ENCODE measurements at regions not wholly inside any gene's neighbourhood (a gene's known extent, or its start where the extent isn't known, plus 50 kb on each side); places are given as distances from the start of the nearest gene placed in this dataset.
"Not testable (repeated sequence)": the region's sequence is repeated elsewhere in the genome, so short reads cannot be mapped to it uniquely, and the experiment has no call there.

DNA sequence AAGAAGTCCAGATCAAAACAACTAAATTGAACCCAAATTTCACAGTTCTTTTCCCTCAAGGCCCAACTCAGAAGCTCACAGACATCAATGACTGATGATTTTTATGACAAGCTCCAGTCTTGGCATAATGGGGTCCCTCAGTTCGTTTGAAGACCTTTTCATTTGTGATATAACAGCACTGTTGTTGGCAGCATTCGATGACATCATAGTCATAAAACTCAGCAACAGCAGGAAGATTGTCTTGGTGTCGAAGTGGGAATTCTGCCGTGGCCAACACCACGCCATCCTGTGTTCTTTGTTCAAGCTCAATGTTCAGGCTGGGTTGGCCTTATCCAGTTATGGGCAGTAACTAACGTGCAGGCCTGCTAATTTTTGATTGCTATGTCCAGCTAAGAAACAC, 261.7 kb downstream of the C7orf25 start:
- intact Hi-C loops (cut with micrococcal nuclease) = no loop called here
- no peak overlapping the region for H3K4me3 Mint-ChIP-seq
- H3K27me3 Mint-ChIP-seq (ENCODE audit: low read depth) = peaks cover 3% of the 10 kb centered on the region
- H3K4me1 Mint-ChIP-seq (ENCODE audit: low read depth) = no peaks in the 10 kb centered on the region
- DNase-seq = no peak
- no peaks in the 10 kb centered on the region for H3K36me3 Mint-ChIP-seq (ENCODE audit: low read depth)
- peaks cover under 1% of the 10 kb centered on the region for H3K9me3 Mint-ChIP-seq
- H3K27ac Mint-ChIP-seq = no peak overlapping the region
- CTCF ChIA-PET = no interaction called here

DNA sequence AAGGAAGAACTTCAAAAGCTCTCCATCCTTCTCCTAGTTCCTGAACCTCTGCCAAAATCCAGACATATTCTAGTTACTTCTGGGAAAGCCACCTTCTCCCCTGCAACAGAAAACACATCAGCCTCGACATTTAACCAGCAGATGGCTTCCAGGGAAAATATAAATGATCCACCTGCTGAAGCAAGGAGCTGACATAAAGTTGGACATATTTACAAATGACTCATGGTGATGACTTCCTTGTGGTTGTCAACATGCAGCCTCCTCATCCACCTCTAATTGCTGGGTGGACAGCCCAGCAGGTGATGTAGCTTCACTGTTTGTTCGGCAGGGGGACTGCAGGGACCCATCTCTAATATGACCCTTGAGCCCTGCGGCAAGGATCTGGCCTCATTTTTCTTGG, 266.0 kb downstream of the C7orf25 start:
- CTCF ChIA-PET = no interaction called here
- Mint-ChIP-seq H3K36me3 (ENCODE audit: low read depth) (no peaks in the 10 kb centered on the region), H3K4me3 (no peak overlapping the region), H3K27me3 (ENCODE audit: low read depth) (peaks cover 10% of the 10 kb centered on the region), H3K9me3 (no peaks in the 10 kb centered on the region), H3K4me1 (ENCODE audit: low read depth) (no peaks in the 10 kb centered on the region), H3K27ac (no peak overlapping the region)
- intact Hi-C loops (cut with micrococcal nuclease) = no loop called here
- DNase-seq = no peak

DNA sequence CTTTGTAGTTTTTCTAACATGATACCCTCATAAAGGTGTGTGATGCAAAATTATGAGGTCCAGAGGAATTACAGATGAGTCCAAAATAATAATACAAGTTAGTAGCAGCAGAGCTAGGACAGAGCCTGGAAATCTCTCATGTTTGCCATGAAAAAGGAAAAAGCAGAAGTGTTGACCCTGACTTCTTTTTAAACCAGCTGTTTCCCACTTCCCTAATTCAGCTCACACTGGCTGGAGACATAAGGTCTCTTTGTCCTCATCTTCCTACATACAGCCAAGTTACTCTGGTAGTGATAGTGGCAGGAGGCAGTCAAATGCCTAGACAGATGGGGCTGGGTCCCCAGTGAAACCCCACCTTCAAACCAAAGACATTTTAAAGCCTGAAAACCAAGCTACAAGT, 269.2 kb downstream of the C7orf25 start:
- H3K36me3 Mint-ChIP-seq (ENCODE audit: low read depth) = no peaks in the 10 kb centered on the region
- H3K9me3 Mint-ChIP-seq = no peaks in the 10 kb centered on the region
- DNase-seq = no peak
- H3K4me3 Mint-ChIP-seq = no peak overlapping the region
- H3K27me3 Mint-ChIP-seq (ENCODE audit: low read depth) = peaks cover 7% of the 10 kb centered on the region
- intact Hi-C loops (cut with micrococcal nuclease) = no loop called here
- H3K4me1 Mint-ChIP-seq (ENCODE audit: low read depth) = no peaks in the 10 kb centered on the region
- CTCF ChIA-PET = no interaction called here
- H3K27ac Mint-ChIP-seq = no peak overlapping the region

DNA sequence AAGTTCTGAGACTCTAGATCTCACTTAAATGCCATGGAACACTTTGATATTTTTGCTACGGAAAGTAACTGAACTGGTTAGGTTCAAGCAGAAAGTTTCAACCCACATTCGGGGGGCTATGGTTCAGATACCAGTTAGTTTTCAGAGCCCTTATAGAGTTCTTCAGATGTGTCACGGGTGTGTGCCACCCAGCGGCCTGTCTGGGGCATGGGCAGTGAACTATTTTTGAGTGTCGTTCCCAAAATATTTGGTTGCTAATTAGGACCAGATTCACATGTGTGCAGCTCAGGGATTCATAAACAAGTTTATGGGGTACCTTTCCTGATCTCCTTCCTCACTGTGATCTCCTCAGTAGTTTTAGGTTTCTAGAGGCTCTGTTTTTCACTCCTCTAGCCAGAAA, 271.9 kb downstream of the C7orf25 start:
- Mint-ChIP-seq H3K9me3 (no peaks in the 10 kb centered on the region), H3K4me1 (ENCODE audit: low read depth) (no peaks in the 10 kb centered on the region), H3K4me3 (no peak overlapping the region), H3K36me3 (ENCODE audit: low read depth) (no peaks in the 10 kb centered on the region), H3K27me3 (ENCODE audit: low read depth) (peaks cover 7% of the 10 kb centered on the region), H3K27ac (no peak overlapping the region)
- intact Hi-C loops (cut with micrococcal nuclease) = no loop called here
- DNase-seq = no peak
- CTCF ChIA-PET = no interaction called here

DNA sequence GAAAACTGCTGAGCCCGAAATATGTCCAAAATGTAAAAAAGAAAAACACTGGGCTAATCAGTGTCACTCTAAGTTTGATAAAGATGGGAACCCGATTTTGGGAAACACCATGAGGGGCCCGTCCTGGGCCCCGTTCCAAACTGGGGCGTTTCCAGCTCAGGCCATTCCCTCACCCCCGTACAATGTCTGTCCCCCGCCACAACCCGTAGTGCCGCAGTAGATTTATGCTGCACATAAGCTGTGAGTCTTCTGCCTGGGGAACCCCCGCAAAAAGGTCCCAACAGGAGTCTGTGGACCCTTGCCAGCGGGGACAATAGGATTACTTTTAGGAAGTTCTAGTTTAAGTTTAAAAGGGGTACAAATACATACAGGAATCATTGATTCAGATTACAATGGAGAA, 275.5 kb downstream of the C7orf25 start:
- H3K27ac Mint-ChIP-seq; H3K36me3 Mint-ChIP-seq (ENCODE audit: low read depth); H3K4me3 Mint-ChIP-seq; DNase-seq; H3K9me3 Mint-ChIP-seq; H3K27me3 Mint-ChIP-seq (ENCODE audit: low read depth); H3K4me1 Mint-ChIP-seq (ENCODE audit: low read depth); intact Hi-C loops (cut with micrococcal nuclease): not testable (repeated sequence)
- CTCF ChIA-PET = interaction anchor here (0.6 kb wide), 1 partner anchor 443 kb away, joined by 3 read pairs; no protein-coding TSS in a partner anchor

DNA sequence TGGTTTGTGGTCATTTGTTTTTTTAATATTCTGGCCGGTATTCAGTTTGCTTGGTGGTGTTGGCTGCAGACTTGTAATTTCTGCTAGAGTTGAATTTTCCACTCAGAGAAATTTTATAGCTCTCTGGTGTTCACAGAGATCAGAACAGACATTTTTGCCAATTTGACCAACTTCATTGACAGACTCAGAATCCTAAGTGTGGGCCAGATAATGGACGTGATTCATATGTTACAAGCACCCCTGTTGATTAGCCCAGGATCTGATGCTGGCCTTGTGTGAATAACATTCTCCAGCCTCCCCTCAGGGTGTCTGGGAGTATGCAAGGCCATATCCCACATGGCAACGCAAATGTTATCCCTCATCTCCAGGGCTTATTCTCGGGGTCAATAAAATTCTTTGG, 283.8 kb downstream of the C7orf25 start:
- no peak for DNase-seq
- H3K4me1 Mint-ChIP-seq (ENCODE audit: low read depth) = no peaks in the 10 kb centered on the region
- H3K9me3 Mint-ChIP-seq = no peaks in the 10 kb centered on the region
- H3K4me3 Mint-ChIP-seq = no peak overlapping the region
- intact Hi-C loops (cut with micrococcal nuclease) = no loop called here
- H3K27me3 Mint-ChIP-seq (ENCODE audit: low read depth) = peaks cover 6% of the 10 kb centered on the region
- CTCF ChIA-PET = no interaction called here
- H3K36me3 Mint-ChIP-seq (ENCODE audit: low read depth) = no peaks in the 10 kb centered on the region
- H3K27ac Mint-ChIP-seq = no peak overlapping the region

DNA sequence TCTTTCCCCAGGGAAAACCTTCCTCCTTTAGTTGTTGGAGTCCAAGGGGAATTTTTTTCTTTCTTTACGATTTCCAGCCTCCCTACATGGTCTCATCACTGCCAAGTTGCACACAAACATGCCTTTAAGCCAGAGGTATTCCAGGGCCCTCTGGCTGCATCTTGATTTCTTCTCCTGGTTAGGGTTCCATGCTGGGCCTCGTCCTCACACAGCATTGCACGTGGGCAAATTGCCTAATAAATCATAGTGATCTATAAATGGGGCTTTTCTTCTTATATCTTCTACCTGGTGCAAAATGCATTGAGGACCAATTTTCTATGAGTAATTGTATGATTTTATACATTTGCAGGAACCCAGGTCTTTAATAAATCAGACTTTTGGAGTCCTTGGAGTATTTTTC, 284.2 kb downstream of the C7orf25 start:
- Mint-ChIP-seq H3K4me3 (no peak overlapping the region), H3K9me3 (no peaks in the 10 kb centered on the region), H3K36me3 (ENCODE audit: low read depth) (no peaks in the 10 kb centered on the region), H3K4me1 (ENCODE audit: low read depth) (no peaks in the 10 kb centered on the region), H3K27me3 (ENCODE audit: low read depth) (peaks cover 6% of the 10 kb centered on the region), H3K27ac (no peak overlapping the region)
- CTCF ChIA-PET = no interaction called here
- DNase-seq = no peak
- intact Hi-C loops (cut with micrococcal nuclease) = no loop called here

DNA sequence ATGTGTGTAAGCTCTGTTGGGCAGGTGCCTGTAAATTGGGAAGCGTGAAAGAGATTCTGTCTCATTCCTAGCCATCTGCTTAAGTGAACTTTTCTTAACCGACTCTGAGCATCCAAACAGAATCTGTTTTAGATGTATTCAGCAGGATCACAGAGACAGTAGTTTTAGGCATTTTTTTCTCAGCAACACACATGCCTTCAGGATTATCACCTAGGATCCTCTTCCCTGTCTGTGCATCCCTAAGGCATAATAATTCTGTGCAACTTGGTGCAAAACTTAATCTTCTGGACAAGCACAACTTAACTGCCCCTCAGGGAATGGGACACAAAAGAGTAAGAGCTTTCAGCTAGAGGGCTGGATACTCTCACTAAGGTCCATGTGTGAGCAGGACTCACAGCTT, 284.8 kb downstream of the C7orf25 start:
- DNase-seq = no peak
- CTCF ChIA-PET = no interaction called here
- H3K27me3 Mint-ChIP-seq (ENCODE audit: low read depth) = peaks cover 6% of the 10 kb centered on the region
- no peak overlapping the region for H3K27ac Mint-ChIP-seq
- no peak overlapping the region for H3K4me3 Mint-ChIP-seq
- H3K4me1 Mint-ChIP-seq (ENCODE audit: low read depth) = no peaks in the 10 kb centered on the region
- H3K36me3 Mint-ChIP-seq (ENCODE audit: low read depth) = no peaks in the 10 kb centered on the region
- no peaks in the 10 kb centered on the region for H3K9me3 Mint-ChIP-seq
- intact Hi-C loops (cut with micrococcal nuclease) = no loop called here

DNA sequence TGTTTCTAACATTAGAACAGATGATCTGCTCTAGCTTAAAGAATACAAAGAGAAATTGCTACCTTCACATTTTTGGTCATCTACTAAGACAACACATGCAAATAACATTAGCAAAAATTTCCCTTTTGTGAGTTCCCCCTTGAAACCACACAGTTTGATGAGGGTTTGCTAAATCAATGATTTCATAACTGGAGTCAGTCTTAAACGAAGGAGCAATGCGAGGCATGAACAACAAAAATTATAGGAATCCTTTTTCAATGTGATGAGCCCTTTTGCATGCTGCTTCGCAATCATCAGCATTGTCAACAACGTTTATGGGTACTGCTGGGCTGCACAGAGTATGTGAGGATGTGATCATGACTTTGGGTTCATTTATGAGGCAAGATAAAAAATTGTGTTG, 286.4 kb downstream of the C7orf25 start:
- DNase-seq = no peak
- Mint-ChIP-seq H3K27me3 (ENCODE audit: low read depth) (peaks cover 6% of the 10 kb centered on the region), H3K27ac (no peak overlapping the region), H3K36me3 (ENCODE audit: low read depth) (no peaks in the 10 kb centered on the region), H3K9me3 (no peaks in the 10 kb centered on the region), H3K4me1 (ENCODE audit: low read depth) (no peaks in the 10 kb centered on the region), H3K4me3 (no peak overlapping the region)
- intact Hi-C loops (cut with micrococcal nuclease) = no loop called here
- CTCF ChIA-PET = no interaction called here

DNA sequence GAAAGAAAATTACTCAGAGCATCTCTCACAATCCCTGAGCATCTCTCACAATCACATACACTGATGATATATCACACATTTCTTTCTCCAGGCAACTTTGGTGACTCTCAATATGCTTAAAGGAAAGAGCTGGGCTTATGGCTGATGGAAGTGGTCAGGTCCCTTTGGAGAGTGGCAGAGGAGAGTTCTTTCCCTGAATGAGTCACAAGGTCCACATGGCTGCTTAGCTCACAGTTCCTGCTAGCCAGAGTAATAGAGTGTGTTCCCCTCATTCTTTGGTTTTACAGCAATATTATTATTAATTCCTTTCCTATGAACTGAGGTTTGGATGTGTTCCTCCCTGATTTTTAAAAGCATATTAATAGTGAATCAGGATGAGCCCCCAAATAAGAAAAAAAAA, 287.4 kb downstream of the C7orf25 start:
- Mint-ChIP-seq H3K9me3 (no peaks in the 10 kb centered on the region), H3K4me1 (ENCODE audit: low read depth) (no peaks in the 10 kb centered on the region), H3K36me3 (ENCODE audit: low read depth) (no peaks in the 10 kb centered on the region), H3K27ac (no peak overlapping the region), H3K27me3 (ENCODE audit: low read depth) (peaks cover 6% of the 10 kb centered on the region), H3K4me3 (no peak overlapping the region)
- CTCF ChIA-PET = no interaction called here
- intact Hi-C loops (cut with micrococcal nuclease) = no loop called here
- no peak for DNase-seq

DNA sequence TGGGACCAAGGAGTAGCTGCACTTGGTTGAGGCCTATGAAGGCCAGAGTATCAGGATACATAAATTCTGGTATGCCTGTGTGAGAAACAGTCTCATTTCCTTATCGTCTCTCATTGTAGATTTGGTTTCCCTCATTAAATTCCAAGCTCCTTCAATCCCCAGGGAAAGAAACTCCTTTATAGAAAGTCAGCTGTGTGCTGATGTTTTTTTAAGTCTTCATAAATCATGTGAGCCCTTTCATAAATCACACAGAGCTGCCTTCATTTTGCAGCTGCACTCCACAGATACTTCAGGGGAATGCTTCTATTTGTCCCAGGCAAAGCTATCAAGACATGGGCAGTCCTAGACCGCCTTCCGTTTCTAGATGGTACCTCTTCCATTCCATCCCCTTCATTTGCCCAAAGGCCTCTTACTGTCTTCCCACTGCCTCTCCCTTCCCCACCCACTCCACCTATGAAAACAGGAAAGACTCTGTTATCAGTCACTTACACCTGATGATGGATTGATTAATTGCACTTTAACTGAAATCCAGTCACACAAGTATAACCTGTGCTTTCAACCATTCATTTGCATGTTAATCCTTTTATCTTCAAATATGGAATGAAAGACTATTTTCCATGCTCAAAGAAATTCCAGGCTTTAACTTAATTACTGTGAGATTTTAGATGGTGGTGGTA, 290.2 kb downstream of the C7orf25 start:
- H3K27me3 Mint-ChIP-seq (ENCODE audit: low read depth) = peaks cover 6% of the 10 kb centered on the region
- intact Hi-C loops (cut with micrococcal nuclease) = no loop called here

DNA sequence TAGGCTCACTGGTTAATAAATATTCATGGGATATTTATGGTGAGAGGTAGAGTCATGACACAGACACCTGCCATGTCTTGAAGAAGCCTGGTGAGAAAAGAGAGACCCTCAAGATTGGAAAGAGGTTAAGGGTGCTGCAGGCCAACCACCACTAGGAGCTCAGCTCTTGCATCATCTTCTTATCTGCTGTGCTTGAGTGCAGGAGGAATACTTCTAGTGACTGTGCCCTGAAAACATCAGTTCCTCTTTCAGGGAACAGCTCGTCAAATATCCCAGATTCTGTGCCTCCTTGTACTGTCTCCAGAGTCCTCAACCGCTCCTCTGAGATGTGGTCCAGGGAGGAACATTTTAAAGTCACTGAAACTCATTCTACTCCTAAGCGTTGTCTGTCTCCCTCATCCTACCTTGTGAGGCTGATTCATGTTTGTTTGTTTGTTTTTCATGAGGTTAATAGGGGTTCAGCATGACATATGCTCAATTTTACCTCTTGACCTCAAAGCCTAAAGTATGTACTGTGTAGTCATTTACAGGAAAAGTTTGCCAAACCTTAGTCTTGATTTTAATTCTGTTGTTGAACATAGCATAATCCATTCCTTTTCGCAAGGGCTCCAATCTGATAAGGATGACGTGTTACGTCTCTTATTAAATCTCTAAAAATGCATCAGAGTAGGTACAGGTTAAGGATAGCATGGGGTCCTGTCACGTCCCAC, 293.1 kb downstream of the C7orf25 start:
- DNase-seq = no peak
- CTCF ChIA-PET = no interaction called here
- H3K9me3 Mint-ChIP-seq = no peaks in the 10 kb centered on the region
- intact Hi-C loops (cut with micrococcal nuclease) = no loop called here
- no peak overlapping the region for H3K4me3 Mint-ChIP-seq
- no peaks in the 10 kb centered on the region for H3K27me3 Mint-ChIP-seq (ENCODE audit: low read depth)
- no peaks in the 10 kb centered on the region for H3K36me3 Mint-ChIP-seq (ENCODE audit: low read depth)
- H3K27ac Mint-ChIP-seq = no peak overlapping the region
- no peaks in the 10 kb centered on the region for H3K4me1 Mint-ChIP-seq (ENCODE audit: low read depth)

More for the DNA sequence above, 290.2 kb downstream of the C7orf25 start:
- H3K4me1 Mint-ChIP-seq (ENCODE audit: low read depth) = no peaks in the 10 kb centered on the region
- CTCF ChIA-PET = no interaction called here
- no peak for DNase-seq
- no peak overlapping the region for H3K4me3 Mint-ChIP-seq
- H3K27ac Mint-ChIP-seq = no peak overlapping the region
- H3K9me3 Mint-ChIP-seq = no peaks in the 10 kb centered on the region
- H3K36me3 Mint-ChIP-seq (ENCODE audit: low read depth) = no peaks in the 10 kb centered on the region

DNA sequence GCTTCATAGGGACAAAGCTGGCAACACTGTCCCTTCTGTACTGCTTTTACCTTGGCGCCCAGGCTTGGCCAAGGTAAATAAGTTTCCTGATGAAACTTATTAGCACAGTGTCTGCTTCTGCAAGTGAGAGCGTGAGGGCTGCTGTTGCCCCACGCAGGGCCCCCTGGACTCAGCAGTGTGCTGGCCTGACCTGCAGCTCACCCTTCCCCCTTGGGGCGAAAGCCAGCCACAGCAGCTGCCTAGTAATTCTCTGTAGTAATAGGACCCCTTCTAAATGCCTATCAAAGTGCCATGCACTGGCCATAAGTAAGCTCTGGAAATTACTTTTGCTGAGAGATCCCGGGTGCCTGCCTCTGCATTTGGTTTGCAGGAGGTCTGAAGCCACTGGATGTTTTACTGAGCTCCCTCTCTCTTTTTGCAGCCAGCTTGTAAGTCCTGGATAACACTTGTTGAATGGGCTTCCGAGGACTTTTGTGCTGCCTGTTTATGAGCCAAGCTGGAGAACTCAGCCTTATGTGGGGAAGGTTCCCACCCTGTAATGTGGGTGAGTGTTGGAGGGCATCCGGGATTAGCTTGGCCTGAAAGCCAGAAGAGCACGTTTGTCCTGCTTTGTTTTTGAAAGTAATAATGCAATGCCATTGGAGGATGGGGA, 293.9 kb downstream of the C7orf25 start:
- no peaks in the 10 kb centered on the region for H3K27me3 Mint-ChIP-seq (ENCODE audit: low read depth)
- CTCF ChIA-PET = interaction anchor here (1.1 kb wide), 1 partner anchor 8 kb away, joined by 3 read pairs; no protein-coding TSS in a partner anchor

More for the DNA sequence above, 293.9 kb downstream of the C7orf25 start:
- no peak for DNase-seq
- no peaks in the 10 kb centered on the region for H3K36me3 Mint-ChIP-seq (ENCODE audit: low read depth)
- H3K4me1 Mint-ChIP-seq (ENCODE audit: low read depth) = no peaks in the 10 kb centered on the region
- no peak overlapping the region for H3K4me3 Mint-ChIP-seq
- intact Hi-C loops (cut with micrococcal nuclease) = no loop called here
- no peaks in the 10 kb centered on the region for H3K9me3 Mint-ChIP-seq
- no peak overlapping the region for H3K27ac Mint-ChIP-seq
